Neural progenitor cell (in vitro differentiated cells): ENCODE measurements at regions not wholly inside any gene's neighbourhood (a gene's known extent, or its start where the extent isn't known, plus 50 kb on each side); places are given as distances from the start of the nearest gene placed in this dataset.

Source experiments
- EZH2 ChIP-seq: fragments of 200-600 bp; sonication (generic); IDR thresholded peaks from 2 replicates; pipeline ENCODE4 v1.6.1; 2017; ENCODE audit warnings: antibody characterized with exemption, mild to moderate bottlenecking, moderate library complexity
- EZH2phosphoT487 ChIP-seq: fragments of 200-600 bp; sonication (generic); IDR thresholded peaks from 2 replicates; pipeline ENCODE4 v1.6.1; 2017; ENCODE audit warnings: antibody characterized with exemption
- TF ChIP-seq, protein P1 (sequence below): fragments of 200-600 bp; sonication (generic); IDR thresholded peaks from 2 replicates; pipeline ENCODE4 v1.5.1; 2017; ENCODE audit warnings: antibody characterized with exemption, mild to moderate bottlenecking

DNA sequence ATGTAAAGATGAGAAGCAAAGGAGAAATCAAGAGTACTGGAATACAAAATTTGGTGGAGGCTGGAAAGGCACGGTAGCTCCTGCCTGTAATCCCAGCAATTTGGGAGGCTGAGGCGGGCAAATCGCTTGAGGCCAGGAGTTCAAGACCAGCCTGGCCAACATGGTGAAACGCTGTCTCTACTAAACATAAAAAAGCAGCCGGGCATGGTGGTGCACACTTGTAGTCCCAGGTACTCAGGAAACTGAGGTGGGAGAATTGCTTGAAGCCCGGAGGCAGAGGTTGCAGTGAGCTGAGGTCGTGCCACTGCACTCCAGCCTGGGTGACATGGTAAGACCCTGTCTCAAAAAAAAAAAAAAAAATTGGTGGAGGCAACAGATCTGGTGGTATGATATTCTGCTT, 1086.0 kb downstream of the NLGN4X start:
- TF ChIP-seq, protein P1, sequence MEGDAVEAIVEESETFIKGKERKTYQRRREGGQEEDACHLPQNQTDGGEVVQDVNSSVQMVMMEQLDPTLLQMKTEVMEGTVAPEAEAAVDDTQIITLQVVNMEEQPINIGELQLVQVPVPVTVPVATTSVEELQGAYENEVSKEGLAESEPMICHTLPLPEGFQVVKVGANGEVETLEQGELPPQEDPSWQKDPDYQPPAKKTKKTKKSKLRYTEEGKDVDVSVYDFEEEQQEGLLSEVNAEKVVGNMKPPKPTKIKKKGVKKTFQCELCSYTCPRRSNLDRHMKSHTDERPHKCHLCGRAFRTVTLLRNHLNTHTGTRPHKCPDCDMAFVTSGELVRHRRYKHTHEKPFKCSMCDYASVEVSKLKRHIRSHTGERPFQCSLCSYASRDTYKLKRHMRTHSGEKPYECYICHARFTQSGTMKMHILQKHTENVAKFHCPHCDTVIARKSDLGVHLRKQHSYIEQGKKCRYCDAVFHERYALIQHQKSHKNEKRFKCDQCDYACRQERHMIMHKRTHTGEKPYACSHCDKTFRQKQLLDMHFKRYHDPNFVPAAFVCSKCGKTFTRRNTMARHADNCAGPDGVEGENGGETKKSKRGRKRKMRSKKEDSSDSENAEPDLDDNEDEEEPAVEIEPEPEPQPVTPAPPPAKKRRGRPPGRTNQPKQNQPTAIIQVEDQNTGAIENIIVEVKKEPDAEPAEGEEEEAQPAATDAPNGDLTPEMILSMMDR = no peak
- TF ChIP-seq EZH2phosphoT487 = no peak
- no peak for TF ChIP-seq EZH2
